ENCODE measurements at regions not wholly inside any gene's neighbourhood (a gene's known extent, or its start where the extent isn't known, plus 50 kb on each side); places are given as distances from the start of the nearest gene placed in this dataset.

DNA sequence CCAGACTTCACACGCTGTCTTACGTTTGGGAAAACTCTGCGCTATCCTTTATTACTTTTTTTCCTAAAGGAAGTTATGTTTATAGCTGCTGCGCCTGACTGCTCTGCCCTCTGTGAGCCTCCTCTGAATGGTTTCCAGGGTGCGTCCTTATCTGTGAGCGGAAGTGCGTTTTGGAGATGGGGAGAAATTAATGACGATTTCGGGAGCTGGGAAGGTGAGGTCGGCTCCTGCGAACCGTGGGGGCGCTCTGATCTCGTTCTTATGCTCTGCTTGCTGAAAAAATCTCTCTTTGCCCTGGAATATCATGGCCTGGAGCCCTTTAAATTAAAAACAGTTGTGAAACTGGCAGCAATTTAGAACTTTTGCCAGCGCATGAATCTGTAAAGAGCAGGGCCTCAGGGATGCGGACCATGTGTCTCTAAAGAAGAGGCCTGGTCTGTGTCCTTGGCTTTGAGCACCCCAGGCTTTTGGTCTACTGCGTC lies 135.7 kb upstream of the ZFHX3 start:
- peak overlapping the region in 2 of 3 experiments; percentile 2 to 11 for H3K4me3 Mint-ChIP-seq
- TF ChIP-seq, protein P1, sequence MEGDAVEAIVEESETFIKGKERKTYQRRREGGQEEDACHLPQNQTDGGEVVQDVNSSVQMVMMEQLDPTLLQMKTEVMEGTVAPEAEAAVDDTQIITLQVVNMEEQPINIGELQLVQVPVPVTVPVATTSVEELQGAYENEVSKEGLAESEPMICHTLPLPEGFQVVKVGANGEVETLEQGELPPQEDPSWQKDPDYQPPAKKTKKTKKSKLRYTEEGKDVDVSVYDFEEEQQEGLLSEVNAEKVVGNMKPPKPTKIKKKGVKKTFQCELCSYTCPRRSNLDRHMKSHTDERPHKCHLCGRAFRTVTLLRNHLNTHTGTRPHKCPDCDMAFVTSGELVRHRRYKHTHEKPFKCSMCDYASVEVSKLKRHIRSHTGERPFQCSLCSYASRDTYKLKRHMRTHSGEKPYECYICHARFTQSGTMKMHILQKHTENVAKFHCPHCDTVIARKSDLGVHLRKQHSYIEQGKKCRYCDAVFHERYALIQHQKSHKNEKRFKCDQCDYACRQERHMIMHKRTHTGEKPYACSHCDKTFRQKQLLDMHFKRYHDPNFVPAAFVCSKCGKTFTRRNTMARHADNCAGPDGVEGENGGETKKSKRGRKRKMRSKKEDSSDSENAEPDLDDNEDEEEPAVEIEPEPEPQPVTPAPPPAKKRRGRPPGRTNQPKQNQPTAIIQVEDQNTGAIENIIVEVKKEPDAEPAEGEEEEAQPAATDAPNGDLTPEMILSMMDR (IDR thresholded peaks at IDR 0.05; ENCODE audit: unreplicated experiment in 3 of 3) = no peak

DNA sequence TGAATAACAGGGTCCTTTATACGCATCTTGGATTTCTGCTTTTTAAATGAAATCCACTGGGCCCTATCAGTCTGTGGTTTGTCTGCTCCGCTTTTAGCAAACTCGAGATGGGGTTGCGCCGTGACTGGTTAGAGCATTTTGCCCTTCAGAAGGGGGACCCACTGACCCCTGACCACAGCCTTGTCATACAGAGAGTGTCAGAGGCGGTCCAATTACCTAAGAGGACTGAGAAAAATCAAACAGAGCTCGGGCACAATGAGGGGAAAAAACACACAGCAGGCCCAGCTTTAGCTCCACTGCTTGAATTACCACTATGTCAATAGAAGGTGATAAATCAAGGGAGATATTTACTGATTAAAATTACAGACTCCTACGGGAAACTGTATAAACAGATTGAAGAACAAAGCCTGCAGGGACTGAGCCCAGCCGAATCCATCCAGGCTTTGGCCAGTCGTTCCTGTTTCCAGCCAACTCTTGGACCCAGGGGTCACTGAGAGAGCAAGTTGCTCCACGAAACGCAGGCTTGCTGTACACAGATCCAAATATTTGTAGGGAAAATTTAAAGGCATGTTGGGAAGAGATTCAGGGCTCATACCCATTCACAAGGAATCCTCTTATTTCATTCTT lies 131.9 kb upstream of the ZFHX3 start:
- Mint-ChIP-seq H3K27me3 (ENCODE audit: low read depth) (peaks cover 18% of the 10 kb centered on the region), H3K4me1 (peaks cover 67% of the 10 kb centered on the region), H3K4me3 (no peak overlapping the region), H3K27ac (peak overlapping the region; percentile 74 to 87 (median 75)), H3K36me3 (ENCODE audit: low read depth) (no peaks in the 10 kb centered on the region), H3K9me3 (no peaks in the 10 kb centered on the region)
- TF ChIP-seq, protein P1 (IDR thresholded peaks at IDR 0.05; ENCODE audit: unreplicated experiment in 3 of 3) = no peak

More for the DNA sequence above, 135.7 kb upstream of the ZFHX3 start:
- Mint-ChIP-seq H3K4me1 (peaks cover 47% of the 10 kb centered on the region), H3K36me3 (ENCODE audit: low read depth) (no peaks in the 10 kb centered on the region), H3K9me3 (no peaks in the 10 kb centered on the region), H3K27ac (peak overlapping the region; percentile 56 to 82 (median 65)), H3K27me3 (ENCODE audit: low read depth) (peaks cover 13% of the 10 kb centered on the region)

DNA sequence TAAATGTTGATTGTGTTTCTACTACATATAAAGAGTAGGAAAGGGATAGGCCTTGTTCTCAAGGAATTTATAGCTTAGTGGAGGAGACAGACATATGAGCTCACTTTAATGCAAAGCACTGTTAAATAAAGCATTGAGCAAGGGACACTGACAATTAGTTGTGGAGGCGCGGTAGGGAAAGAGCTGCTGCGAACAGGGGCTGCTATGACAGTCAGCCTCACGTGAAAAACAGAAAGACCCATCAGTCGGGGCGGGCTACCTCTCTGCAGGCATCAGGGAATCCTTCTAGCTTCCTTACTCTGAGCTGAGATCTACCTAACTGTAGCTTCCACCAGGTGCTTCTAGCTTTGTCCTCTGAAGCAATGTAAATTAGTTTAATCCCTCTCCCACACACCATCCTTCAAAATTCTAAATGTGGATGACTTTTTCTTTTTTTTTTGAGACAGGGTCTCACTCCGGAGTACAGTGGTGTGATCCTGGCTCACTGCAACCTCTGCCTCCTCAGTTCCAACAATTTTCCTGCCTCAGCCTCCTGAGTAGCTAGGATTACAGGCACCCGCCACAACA lies 129.9 kb upstream of the ZFHX3 start:
- no peaks in the 10 kb centered on the region for H3K9me3 Mint-ChIP-seq
- no peaks in the 10 kb centered on the region for H3K36me3 Mint-ChIP-seq (ENCODE audit: low read depth)
- peaks cover 71% of the 10 kb centered on the region for H3K4me1 Mint-ChIP-seq
- H3K27me3 Mint-ChIP-seq (ENCODE audit: low read depth) = peaks cover 15% of the 10 kb centered on the region
- TF ChIP-seq, protein P1 (IDR thresholded peaks at IDR 0.05; ENCODE audit: unreplicated experiment in 3 of 3) = no peak
- peak overlapping the region; percentile 36 to 69 (median 66) for H3K27ac Mint-ChIP-seq
- peak overlapping the region in 1 of 3 experiments; percentile 9 for H3K4me3 Mint-ChIP-seq

DNA sequence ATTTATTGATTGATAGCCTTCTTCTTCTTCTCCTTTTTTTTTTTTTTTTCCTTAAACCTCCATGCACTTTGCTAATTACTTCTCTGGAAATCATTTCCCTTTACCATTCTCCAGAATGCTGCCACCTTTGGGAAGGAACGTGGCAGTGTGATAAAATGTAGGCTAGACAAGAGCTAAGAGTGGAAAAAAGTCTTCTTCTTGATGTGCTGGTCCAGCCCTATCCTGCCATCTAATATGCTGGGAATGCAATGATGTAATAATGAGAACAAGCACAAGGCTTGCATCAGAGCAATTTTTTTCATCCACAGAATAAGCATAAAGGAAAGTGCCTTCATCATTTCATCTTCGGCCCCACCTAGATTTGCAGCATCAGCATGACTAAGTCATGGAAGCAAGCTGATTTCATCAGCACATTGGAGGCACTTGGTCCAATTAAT lies 128.7 kb upstream of the ZFHX3 start:
- Mint-ChIP-seq H3K4me1 (peaks cover 79% of the 10 kb centered on the region), H3K36me3 (ENCODE audit: low read depth) (no peaks in the 10 kb centered on the region), H3K27ac (peak overlapping the region in 2 of 3 experiments; percentile 9 to 41), H3K27me3 (ENCODE audit: low read depth) (peaks cover 12% of the 10 kb centered on the region), H3K4me3 (no peak overlapping the region), H3K9me3 (no peaks in the 10 kb centered on the region)
- TF ChIP-seq, protein P1 (IDR thresholded peaks at IDR 0.05; ENCODE audit: unreplicated experiment in 3 of 3) = peak in 2 of 3 experiments; percentile 17 to 34

DNA sequence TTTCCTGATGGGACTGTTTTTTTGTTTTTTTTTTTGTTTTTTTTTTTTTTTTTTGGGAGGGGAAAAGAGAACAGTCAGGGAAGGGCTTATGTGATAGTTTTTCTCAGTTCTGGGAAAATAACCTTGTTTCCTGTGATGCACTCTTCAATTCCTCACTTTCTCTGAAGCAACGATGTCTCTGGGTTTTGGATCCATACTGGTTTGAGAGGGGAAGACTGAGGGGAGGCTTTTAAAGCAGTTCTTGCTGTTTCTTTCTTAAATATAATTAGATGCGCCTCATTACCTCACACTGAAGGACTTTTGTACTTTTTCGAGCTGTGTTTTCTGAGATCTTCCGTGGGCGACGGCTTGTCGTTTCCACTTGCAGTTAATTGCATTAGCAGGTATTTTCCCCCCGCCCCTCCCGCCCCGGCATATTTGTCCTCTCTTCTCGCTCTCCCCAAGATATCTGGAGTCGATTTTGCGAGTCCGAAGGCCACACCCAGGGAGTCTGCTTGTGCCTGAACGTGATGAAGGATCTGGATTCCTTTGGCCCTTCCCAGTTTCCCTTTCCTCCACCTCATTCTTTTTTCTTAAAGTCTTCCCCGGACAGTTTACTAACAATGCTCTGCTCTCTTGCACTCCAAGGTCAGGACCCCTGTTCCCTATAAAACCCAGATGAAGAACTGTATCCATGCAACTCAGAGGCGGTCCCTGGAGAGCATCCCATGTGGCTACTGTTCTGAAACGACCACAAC lies 125.2 kb upstream of the ZFHX3 start:
- Mint-ChIP-seq H3K27me3 (ENCODE audit: low read depth) (peaks cover 5% of the 10 kb centered on the region), H3K9me3 (no peaks in the 10 kb centered on the region), H3K4me1 (peaks cover 76% of the 10 kb centered on the region), H3K27ac (peak overlapping the region; percentile 95 to 97 (median 95)), H3K4me3 (peak overlapping the region; percentile 9 to 30 (median 22)), H3K36me3 (ENCODE audit: low read depth) (no peaks in the 10 kb centered on the region)
- TF ChIP-seq, protein P1 (IDR thresholded peaks at IDR 0.05; ENCODE audit: unreplicated experiment in 3 of 3) = peak in 1 of 3 experiments; percentile 0

Data from nephron (organoid).